Activated gamma-delta T cell (primary cell): ENCODE measurements at regions not wholly inside any gene's neighbourhood (a gene's known extent, or its start where the extent isn't known, plus 50 kb on each side); places are given as distances from the start of the nearest gene placed in this dataset.

Experiments used
- DNase-seq: peaks from one replicate; lab custom pipeline; 2025; lab: John Stamatoyannopoulos, UW

DNA sequence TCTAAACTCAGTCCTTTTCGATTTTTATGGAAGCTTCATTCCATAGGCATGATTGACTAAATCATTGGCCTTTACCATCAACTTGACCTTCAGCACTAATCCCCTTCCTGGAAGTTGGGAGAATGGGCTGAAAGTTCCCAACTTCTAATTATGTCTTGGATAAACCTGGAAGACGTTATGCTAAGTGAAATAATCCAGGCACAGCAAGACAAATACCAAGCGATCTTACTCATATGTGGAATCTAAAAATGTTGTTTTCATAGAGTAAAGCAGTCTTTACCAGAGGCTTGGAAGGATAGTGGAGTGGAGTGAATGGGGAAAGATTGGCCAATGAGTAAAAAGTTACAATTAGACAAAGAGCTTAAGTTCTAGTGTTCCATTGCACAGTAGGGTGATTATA lies 1453.2 kb downstream of the PLA2G4A start:
- no peak for DNase-seq

DNA sequence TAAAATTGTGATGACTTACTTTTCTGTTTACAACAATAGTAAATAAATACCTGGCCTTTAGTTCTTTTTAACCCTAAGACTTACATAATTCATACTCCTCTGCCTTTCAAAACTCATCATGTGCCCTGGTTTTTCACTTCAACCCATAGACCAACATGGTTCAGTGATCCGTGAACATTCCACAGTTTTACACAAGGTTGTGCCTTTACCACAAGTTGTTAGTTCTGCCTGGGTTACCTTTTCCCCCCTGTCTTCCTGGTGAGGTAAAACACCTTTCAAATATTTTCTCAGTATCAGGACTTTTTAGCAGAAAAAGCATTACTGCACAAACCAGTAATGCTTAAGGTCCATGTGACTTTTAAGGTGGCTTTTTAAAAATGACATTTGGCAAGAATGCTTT lies 1466.4 kb downstream of the PLA2G4A start:
- DNase-seq, result no peak

DNA sequence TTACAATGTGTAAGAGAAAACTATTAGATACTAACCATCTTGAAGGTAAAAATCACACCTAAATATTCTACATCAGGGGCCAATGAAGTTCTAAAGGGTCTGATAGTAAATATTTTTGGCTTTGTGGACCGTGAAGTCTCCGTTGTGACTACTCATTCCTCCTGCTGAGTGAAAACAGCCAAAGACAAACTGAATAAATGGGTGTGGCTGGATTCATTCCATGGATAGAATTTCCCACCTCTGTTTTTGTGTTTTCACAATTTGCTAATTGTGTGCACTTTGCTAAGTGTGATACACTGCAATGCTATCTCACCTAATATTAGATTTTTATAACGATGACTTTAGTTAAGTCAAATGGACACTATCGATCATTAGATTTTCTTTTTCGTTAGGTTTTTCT lies 1474.0 kb downstream of the PLA2G4A start:
- DNase-seq, result no peak

DNA sequence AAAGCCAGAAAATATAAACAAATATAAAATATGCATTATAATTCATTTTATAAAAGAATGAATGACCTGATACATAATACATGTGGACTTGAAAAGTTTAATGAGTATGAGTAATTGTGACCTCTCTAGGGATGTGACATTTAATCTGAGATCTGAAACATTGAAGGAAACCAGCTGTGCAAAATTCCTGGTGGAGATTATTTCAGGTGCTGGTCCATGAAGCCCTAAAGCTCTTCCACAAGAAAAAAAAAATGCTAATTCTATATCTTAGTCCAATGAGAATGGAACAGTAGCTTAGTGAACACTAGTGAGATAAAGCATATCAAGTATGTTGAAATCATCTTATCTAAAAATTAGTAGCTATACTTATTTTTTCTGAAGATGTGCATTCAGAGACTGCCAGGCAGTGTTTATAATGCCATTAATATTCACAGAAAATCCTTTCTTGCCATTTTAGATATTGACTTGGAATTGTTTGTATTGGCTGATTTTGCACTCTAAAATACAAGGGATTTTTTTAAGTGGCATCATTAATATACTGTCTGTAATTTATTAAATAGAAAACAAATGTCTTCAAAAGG lies 1485.9 kb downstream of the PLA2G4A start:
- DNase-seq, result no peak

DNA sequence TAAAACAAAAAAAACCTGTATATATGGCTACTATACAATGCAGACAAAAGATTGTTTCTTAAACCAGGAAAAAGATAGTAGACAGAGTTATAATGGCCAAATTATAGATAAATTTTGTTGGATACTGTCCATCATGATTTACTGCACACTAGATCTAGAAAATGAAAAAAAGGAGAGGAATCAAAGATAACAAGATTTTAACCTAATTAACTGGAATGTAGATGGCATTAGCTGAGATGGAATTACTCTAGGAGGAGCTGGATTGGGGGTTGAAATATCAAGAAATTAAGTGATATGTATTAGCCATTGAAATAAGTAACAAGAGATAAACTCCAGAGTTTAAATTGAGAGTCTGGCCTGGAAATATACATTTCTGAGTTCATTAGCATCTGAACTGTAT lies 1489.1 kb downstream of the PLA2G4A start:
- no peak for DNase-seq

DNA sequence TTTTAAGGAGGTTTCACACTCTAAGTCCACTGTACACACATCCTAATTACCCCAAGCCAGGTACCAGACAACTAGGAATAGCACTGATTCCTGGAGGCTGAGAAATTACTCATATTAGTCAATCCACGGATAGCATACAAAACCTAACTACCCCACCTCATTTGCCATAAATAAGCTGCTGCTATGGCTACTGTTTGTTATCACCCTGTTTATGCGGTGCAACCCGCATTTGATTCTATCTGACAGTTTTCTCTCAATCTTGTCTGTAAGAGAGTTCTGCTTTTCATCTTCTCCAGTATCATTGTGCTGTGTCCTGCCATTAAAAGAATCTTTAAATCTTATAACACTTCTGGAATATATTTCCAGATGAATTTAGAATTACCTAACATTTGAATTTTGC lies 1496.5 kb downstream of the PLA2G4A start:
- no peak for DNase-seq

DNA sequence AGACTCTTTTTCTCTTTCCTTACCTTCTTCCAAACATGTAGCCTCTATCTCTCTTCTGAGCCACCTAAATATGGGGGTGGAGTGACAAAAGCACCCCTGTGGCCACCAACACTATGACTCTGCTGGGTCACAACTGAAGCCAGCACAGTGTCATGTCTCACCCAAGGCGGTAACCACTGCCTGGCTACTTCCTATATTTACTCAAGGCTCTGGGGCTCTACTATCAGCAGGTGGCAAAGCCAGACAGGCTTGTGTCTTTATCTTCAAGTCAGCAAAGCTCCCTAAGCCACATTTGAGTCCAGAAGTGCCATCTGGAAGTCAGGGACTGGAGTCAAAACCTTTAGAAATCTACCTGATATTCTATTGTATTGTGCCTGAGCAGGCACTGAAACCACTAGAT lies 1515.2 kb downstream of the PLA2G4A start:
- no peak for DNase-seq

DNA sequence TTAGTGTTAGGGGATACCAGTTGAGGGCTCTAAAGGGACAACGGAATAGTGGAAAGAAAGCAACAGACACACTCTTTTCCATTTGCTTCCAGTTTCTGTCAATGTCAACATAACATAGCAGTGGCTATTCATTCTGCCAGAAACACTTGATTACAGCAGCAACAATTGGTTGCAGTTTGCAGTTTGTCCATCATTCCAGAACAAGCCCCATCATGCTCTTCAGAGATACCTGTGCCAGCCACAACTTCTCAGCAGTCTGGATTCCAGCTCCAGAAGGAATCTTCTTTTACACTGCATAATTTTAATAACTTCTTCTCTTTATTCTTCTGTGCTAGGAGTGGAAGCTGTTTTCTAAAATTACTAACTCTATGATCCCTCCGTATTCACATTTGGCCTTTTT lies 1521.4 kb downstream of the PLA2G4A start:
- no peak for DNase-seq

DNA sequence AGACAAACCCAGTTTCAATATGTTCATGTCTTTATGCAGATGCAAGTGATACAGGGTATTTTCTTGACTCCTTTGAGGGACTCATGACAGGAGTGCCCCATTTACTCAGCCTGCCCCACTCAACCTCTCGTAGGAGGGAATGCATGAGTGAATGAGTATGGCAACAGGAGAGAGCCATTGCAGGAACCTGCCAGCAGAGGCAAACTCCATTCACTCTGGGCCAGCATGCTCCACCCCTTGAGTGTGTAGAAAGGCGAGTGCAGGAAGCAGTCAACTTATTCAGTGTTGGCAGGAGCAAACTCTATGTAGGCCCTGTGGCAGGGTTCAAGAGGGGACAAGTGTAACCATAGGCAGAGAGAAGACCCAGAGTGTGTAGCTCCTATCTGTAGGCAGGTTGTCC lies 1526.3 kb downstream of the PLA2G4A start:
- DNase-seq, result no peak

DNA sequence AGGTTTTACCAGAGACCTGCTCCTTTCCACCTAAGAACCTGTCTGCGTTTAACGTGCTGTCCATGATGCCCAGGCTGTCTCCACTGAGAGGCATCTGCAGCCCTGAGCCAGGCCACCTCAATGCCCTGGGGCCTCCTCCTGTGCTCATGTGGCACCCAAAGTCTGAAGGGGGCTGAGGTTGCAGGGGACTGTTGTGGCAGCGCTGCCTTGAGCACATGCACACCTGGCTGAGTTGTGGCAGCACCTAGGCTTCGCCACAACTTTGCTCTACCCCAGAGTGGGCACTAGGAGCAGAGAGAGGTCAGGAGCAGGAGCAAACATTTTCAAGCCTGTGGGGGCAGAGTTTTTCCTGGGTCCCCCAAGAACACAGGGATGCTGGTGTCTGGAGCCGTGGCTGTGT lies 1527.1 kb downstream of the PLA2G4A start:
- no peak for DNase-seq

DNA sequence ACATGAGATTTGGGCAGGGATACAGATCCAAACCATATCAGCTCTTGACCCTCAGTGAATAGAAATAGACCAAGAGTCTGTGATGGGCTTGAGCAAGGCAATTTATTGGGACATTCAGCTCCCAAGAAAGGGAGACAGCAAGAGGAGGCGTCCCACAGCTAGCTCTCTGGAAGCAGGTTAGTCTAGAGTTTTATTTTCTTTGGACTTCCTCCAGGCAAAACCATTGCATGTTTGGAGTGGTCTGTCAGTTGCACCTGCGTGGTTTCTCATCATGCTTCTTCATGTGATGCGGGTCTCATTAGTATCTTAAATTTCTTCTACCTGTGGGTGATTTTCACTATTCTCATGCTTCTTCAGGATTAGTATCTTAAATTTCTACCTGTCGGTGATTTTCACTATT lies 1530.6 kb downstream of the PLA2G4A start:
- no peak for DNase-seq

DNA sequence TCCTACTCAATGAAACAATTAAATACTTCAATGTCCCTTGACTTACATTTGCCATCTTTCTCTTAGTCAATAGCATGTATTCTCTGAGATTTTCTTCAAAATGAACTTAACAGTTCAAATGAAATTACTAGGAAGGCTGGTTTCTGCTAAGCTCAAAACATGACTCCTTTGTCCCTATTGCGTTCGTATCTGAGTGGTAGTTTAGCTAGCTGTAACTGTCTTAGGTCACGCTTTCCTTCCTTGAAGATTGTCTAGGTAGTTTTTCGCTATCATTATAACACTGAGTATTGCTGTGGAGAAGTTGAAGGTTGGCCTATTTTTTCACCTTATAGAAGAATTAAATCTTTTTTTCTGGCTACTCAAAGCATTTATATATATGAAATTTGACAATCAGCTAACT lies 1535.2 kb downstream of the PLA2G4A start:
- DNase-seq, result no peak

DNA sequence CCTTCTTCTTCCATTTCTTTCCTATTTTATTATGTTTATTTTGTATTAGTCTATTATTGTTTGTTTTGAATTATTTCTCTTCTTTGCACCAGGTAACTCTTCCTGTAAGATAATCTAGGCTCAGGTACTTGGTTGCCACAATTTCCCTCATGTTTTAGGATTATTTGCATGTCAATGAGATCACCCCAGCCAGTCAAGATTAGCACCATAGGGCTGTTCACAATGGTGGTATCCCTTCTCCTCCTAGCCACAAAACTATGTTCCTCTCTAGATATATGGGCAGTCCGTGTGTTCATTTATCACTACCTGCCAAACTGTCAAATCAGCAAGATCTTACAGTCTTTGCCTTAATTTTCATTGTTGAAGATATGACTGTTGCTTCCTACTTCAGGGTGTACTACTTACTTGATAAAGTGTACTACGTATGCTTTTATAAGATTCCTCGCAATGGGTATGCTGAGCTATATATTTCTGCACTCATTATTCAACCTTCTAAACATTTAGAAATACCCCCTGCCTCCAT lies 1536.2 kb downstream of the PLA2G4A start:
- DNase-seq, result no peak

DNA sequence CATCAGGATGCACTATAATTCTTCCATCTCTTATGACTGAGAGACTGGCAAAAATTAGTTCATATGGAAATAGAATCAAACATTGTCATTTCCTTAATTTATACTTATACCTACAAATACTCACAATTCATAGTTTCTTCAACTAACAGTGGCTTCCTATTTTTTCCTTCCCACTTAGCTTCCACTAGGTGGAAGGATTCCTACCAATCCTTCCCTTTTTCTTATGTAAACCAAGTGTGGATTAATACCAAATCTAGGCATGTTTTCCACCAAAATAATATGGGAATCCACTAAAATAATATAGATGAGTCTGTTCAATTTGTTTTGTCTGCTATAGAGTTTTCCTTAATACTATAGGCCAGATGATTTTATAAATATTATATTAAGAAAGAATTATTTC lies 1537.1 kb downstream of the PLA2G4A start:
- DNase-seq, result no peak

DNA sequence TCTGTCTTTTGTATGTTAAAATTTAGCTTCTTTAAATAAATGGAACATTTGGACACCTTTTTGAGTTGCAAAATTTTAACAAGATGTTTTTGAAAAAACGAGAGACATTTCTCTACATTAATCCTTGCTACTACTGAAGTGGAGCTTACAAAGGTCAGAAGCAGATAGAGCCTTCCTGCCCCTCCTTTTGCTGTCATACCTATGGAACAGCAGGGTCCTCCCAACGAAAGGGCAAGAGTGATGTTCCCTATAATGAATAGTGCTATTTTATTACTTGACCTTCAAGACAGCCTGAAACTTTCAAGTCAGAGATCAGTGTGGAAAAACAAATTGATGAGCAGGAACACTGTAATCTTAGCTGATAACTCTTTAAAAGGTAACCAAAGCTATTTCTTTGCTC lies 1538.9 kb downstream of the PLA2G4A start:
- no peak for DNase-seq

DNA sequence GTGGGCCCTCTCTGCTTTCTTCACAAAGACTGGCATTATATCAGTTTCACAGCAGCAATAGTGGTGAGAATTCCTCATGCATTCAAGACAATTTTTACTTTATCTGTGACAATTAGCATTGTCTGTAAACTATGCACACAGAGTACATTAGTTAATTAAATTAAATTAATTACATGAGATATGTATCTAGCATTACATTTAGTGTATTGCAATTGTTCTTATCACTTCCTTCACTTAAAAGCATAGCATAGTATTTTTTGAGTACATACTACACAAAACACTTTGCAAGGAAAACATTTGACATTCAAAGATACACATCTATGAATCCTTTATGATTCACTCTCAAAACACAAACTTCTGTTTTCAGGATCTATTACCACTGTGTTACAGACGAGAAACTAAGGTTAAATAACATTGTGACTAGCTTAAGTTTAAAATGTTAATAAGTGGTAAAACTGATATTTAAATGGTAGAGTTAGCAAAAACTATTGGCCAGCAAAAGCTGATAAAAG lies 1542.6 kb downstream of the PLA2G4A start:
- no peak for DNase-seq

DNA sequence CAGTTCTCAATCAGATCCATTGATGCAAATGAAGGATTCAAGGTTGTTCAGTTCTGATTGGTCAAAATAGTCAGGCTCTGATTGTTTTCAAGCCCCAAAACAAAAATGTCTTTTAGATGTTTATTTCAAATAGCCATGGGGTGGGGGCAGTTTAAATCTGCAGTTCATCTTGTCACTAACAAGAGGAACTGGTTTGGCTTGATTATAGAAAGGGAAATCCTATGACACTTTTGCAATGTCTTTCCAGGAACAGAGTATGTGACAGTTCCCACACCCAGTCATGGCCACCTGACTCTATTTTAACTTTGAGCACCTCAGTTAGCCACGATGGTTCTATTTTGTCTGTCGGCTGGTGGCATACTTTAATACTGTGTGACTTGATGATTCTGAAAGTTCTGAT lies 1544.1 kb downstream of the PLA2G4A start:
- DNase-seq, result no peak

DNA sequence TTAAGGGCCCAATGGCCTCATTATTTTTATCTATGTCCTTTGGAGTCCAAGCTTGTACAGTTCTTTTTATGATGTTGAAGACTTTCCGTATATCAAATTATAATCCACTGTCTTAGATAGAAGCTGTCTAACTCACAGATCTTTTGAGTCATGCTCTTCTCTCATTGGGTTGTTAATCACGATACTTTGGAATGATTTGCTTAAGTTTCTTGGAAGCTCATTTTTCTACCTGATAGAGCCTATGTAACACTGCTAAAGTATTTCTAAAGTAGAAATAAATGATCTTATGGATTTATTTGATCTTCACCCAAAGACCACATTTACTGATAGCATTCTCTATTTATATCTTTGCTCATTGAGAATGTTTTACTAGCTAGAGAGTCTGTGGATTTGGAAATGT lies 1554.1 kb downstream of the PLA2G4A start:
- no peak for DNase-seq

DNA sequence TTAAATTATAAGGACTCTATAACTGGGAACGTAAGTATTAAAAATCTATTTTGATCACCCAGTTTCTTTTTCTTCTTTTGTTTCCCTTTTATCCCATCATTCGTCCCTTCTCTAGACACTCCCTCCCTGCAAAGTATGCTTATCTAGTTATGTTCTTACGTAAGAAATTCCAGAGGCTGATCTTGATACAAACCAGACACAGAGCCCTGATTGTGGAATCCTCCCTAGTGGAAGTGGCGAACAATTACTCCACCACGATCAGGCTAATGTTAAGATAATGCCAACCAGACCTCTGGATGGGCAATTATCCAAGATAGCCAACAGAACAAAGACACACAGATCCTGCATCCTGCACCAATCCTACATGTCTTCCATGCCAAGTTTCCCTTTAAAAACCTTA lies 1557.4 kb downstream of the PLA2G4A start:
- no peak for DNase-seq

DNA sequence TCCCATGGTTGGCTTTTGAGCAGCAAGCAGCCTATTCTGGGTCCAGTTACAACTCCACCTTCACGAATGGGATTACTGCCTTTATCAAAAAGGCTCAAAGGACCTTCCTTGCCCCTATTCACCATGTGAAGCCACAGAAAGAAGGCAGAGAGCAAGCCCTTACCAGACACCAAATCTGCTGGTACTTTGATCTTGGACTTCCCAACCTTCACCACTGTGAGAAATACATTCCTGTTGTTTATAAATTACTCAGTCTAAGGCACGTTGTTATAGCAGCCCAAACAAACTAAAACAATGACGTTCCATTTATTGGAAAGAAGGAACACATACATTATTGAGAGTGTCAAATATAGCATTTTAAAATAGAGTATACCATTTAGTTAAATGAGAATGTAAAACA lies 1557.9 kb downstream of the PLA2G4A start:
- DNase-seq, result no peak

DNA sequence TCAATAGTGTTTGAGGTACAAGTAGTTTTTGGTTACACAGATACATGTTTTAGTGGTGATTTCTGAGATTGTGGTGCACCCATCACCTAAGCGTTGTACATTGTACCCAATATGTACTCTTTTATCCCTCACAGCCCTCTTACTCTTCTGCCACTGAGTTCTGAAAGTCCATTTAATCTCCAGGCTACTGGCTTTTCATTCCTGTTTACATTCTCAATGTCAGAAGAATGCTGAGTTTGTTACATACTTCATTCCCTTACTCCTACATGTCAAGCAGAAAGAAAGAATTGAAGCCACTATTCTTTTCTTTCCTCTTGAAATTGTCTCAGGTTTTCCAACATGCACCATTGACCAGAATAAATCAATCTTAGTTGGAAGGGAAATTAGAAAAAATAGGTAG lies 1565.9 kb downstream of the PLA2G4A start:
- no peak for DNase-seq

DNA sequence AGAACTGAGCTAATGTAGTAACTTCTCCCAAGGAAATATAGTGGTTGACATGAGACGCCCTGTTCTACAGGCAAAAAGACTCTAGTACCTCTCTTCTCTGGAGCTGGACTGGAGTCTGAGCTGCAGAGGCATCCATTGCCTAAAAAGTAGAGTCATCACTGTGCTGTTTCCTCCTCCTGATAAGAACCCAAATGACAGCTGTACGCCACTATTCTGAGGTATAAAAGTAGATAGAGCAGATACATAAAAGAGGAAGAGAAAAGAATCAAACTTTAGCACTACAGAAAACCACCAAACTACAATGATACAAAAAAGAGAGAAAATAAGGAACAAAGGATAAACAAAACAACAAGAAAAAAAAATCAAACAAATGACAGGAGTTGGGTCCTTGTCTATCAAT lies 1568.8 kb downstream of the PLA2G4A start:
- DNase-seq, result no peak

DNA sequence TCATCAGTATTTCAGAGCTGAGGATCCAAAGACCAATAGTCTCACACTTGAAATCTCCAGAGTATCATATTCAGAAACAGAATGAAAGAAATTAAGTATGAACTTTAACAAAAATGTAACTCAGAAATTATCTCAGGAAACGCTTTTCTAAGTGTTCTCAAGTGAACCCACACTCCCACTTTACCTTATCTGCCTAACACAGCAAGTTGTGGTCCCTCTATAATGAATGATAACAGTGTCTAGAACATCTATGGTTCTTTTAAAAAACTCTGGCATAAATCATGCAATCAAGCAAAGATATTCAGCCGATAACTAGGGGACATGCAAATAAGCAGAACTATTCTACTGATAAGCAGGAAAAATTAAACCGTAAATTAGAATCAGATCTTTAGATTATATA lies 1574.2 kb downstream of the PLA2G4A start:
- no peak for DNase-seq

DNA sequence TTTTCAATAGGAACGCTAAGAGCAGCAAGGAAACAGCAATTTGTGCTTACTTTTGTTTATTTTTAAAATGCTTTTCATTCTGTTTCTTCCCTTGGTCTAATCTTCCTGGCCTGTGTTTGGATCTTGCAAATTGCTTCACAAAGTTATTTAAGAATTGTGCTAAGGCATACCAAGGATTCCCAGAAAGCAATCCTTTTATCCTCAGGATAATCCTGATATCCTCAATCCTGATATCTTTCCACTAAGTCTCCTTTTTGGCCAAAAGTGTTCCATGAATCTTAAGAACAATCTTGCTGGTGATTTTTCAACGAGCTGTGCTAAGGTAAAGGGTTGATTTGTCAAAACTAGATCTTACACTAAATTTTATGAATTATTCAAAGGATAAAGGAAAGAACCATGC lies 1577.9 kb downstream of the PLA2G4A start:
- no peak for DNase-seq
